ENCODE measurements at regions not wholly inside any gene's neighbourhood (a gene's known extent, or its start where the extent isn't known, plus 50 kb on each side); places are given as distances from the start of the nearest gene placed in this dataset.
"Not testable (repeated sequence)": the region's sequence is repeated elsewhere in the genome, so short reads cannot be mapped to it uniquely, and the experiment has no call there.

DNA sequence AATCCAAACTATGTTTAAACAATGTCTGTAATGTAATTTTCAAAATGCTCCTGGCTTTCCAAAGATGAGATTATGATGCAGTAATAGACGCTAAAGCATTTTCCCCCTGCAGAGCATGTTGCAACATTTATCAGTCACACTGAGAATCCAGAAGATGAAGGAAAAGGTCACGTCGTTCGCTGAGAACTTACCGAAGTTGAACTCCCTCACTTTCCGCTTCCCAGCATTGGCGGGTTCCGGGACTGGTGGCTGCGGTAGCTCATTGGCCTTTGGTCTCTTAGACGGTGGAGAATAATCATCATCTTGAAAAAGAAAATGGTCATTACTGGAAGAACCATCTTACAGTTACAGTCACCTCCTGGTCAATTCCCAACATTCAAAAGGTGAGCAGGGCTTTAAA is 124.6 kb downstream of the GTF2IRD2B start:
- TF ChIP-seq CTCF, POLR2A, EP300 (IDR thresholded peaks at IDR 0.05): not testable (repeated sequence)

All from tibial nerve (tissue), 4 donors.